ENCODE measurements at regions not wholly inside any gene's neighbourhood (a gene's known extent, or its start where the extent isn't known, plus 50 kb on each side); places are given as distances from the start of the nearest gene placed in this dataset.
A peak's percentile ranks its signal among the peaks of the same experiment; 100 is the strongest.

DNA sequence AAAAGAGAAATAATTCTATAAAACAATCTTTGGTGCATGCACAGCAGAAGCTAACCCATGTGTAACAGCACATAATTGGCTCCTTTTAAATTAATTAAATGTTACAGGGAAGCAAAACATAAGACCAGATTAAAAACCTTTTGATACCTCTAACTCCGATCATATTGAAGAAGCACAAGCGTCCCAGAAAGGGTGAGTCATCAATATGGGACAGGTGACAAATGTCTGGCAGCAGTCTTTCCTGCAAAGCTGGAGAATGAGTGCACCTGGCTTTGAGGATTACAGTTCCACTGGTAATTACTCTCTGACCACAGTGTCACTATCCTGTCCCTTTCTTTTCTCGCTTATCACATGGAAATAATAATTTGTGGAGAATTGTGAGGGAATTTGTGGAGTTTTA is 94.6 kb downstream of the FAM9B start:
- Histone ChIP-seq H3K9ac (ENCODE audit: insufficient read depth, low read length) (no peak overlapping the region), H4K20me1 (ENCODE audit: control insufficient read depth, extremely low read depth, insufficient read depth, low read length) (no peaks in the 10 kb centered on the region), H3K27ac (ENCODE audit: insufficient read depth, low read length) (no peak overlapping the region), H3K4me2 (ENCODE audit: extremely low read depth, insufficient read depth, low read length) (no peak overlapping the region), H2AFZ (ENCODE audit: low read length) (no peak overlapping the region), H3K9me3 (ENCODE audit: control insufficient read depth, insufficient read depth, low read depth, low read length) (no peaks in the 10 kb centered on the region), H3K4me3 (replicated peaks in 1 of 4; ENCODE audit: control extremely low read depth in 1 of 4, insufficient read depth in 1 of 4, low read depth in 3 of 4, low read length in 4 of 4) (no peak overlapping the region), H3K79me2 (ENCODE audit: control insufficient read depth, insufficient read depth, low read length) (no peaks in the 10 kb centered on the region), H3K36me3 (ENCODE audit: control insufficient read depth, insufficient read depth, low read length) (no peaks in the 10 kb centered on the region), H3K27me3 (ENCODE audit: control insufficient read depth, insufficient read depth, low read length) (no peaks in the 10 kb centered on the region), H3K4me1 (ENCODE audit: control insufficient read depth, extremely low read depth, insufficient read depth, low read length) (no peaks in the 10 kb centered on the region)
- TF ChIP-seq, protein P1, sequence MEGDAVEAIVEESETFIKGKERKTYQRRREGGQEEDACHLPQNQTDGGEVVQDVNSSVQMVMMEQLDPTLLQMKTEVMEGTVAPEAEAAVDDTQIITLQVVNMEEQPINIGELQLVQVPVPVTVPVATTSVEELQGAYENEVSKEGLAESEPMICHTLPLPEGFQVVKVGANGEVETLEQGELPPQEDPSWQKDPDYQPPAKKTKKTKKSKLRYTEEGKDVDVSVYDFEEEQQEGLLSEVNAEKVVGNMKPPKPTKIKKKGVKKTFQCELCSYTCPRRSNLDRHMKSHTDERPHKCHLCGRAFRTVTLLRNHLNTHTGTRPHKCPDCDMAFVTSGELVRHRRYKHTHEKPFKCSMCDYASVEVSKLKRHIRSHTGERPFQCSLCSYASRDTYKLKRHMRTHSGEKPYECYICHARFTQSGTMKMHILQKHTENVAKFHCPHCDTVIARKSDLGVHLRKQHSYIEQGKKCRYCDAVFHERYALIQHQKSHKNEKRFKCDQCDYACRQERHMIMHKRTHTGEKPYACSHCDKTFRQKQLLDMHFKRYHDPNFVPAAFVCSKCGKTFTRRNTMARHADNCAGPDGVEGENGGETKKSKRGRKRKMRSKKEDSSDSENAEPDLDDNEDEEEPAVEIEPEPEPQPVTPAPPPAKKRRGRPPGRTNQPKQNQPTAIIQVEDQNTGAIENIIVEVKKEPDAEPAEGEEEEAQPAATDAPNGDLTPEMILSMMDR (conservative IDR thresholded peaks at IDR 0.05 in 1 of 2, IDR thresholded peaks at IDR 0.05 in 1 of 2; ENCODE audit: low read depth in 1 of 2, low read length in 2 of 2) = no peak
- no peak for TF ChIP-seq EZH2 (IDR thresholded peaks at IDR 0.05; ENCODE audit: low read length, missing control alignments)
- DNase-seq (ENCODE audit: low read depth in 2 of 2) = no peak

DNA sequence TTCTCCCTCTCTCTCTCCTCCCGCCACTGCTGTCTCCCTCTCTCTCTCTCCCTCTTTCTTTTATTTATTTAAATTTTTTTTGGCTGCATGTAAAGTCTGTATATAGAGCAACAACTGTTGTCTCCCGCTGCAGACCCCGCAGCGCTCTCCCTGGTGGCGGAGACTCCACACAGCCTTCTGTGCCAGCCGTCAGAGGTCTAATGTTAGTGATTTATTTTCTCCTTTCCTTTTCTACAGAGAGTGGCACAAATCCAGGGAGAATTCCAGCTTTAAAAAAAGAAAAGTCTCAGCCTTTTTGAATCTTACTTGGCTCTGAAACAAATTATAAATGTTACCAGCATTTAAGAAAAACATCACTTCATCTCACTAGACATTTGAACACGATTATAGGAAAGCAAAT is 106.2 kb downstream of the FAM9B start:
- no peak overlapping the region for H3K27ac ChIP-seq (ENCODE audit: insufficient read depth, low read length)
- no peaks in the 10 kb centered on the region for H3K4me1 ChIP-seq (ENCODE audit: control insufficient read depth, extremely low read depth, insufficient read depth, low read length)
- no peak overlapping the region for H3K4me3 ChIP-seq (replicated peaks in 1 of 4; ENCODE audit: control extremely low read depth in 1 of 4, insufficient read depth in 1 of 4, low read depth in 3 of 4, low read length in 4 of 4)
- no peak overlapping the region for H3K4me2 ChIP-seq (ENCODE audit: extremely low read depth, insufficient read depth, low read length)
- TF ChIP-seq EZH2 (IDR thresholded peaks at IDR 0.05; ENCODE audit: low read length, missing control alignments) = no peak
- TF ChIP-seq, protein P1 (conservative IDR thresholded peaks at IDR 0.05 in 1 of 2, IDR thresholded peaks at IDR 0.05 in 1 of 2; ENCODE audit: low read depth in 1 of 2, low read length in 2 of 2) = peak in 1 of 2 donors; percentile 28
- no peaks in the 10 kb centered on the region for H3K79me2 ChIP-seq (ENCODE audit: control insufficient read depth, insufficient read depth, low read length)
- no peaks in the 10 kb centered on the region for H3K9me3 ChIP-seq (ENCODE audit: control insufficient read depth, insufficient read depth, low read depth, low read length)
- no peaks in the 10 kb centered on the region for H3K36me3 ChIP-seq (ENCODE audit: control insufficient read depth, insufficient read depth, low read length)
- no peaks in the 10 kb centered on the region for H4K20me1 ChIP-seq (ENCODE audit: control insufficient read depth, extremely low read depth, insufficient read depth, low read length)
- H3K9ac ChIP-seq (ENCODE audit: insufficient read depth, low read length) = no peak overlapping the region
- H3K27me3 ChIP-seq (ENCODE audit: control insufficient read depth, insufficient read depth, low read length) = no peaks in the 10 kb centered on the region
- peak in 1 of 2 donors; percentile 6 for DNase-seq (ENCODE audit: low read depth in 2 of 2)
- H2AFZ ChIP-seq (ENCODE audit: low read length) = no peak overlapping the region

DNA sequence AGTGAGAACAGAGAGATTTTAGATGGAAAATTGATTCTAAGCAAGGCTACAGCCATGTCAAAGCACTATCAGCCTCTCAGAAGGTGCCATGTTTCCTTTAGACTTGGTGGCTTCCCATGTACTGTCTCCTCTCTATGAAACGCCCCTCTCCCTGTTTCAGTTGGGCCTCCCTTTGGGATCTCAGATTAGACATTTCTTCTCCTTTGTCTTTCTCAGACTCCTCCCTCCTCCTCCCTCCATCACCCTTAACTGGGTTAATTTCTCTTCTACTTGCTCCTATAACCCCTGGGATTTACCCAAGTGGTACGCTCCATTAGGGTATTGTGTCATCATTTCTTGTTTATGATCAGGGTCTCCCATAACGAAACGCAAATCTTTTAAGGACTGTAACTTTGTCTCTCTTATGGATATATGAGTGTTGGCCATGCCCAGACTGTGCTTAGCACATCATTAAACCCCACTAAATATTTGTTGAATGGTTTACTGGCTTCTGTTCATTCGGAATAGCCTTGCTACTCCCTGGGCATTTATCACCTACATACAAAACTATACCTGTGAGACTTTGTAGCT is 106.8 kb downstream of the FAM9B start:
- H3K4me2 ChIP-seq (ENCODE audit: extremely low read depth, insufficient read depth, low read length) = no peak overlapping the region

More for the DNA sequence above, 106.8 kb downstream of the FAM9B start:
- no peak overlapping the region for H3K4me3 ChIP-seq (replicated peaks in 1 of 4; ENCODE audit: control extremely low read depth in 1 of 4, insufficient read depth in 1 of 4, low read depth in 3 of 4, low read length in 4 of 4)
- H3K9ac ChIP-seq (ENCODE audit: insufficient read depth, low read length) = no peak overlapping the region
- TF ChIP-seq, protein P1 (conservative IDR thresholded peaks at IDR 0.05 in 1 of 2, IDR thresholded peaks at IDR 0.05 in 1 of 2; ENCODE audit: low read depth in 1 of 2, low read length in 2 of 2) = no peak
- TF ChIP-seq EZH2 (IDR thresholded peaks at IDR 0.05; ENCODE audit: low read length, missing control alignments) = no peak
- H2AFZ ChIP-seq (ENCODE audit: low read length) = no peak overlapping the region
- H3K27me3 ChIP-seq (ENCODE audit: control insufficient read depth, insufficient read depth, low read length) = no peaks in the 10 kb centered on the region
- H3K79me2 ChIP-seq (ENCODE audit: control insufficient read depth, insufficient read depth, low read length) = no peaks in the 10 kb centered on the region
- no peaks in the 10 kb centered on the region for H3K36me3 ChIP-seq (ENCODE audit: control insufficient read depth, insufficient read depth, low read length)
- H3K9me3 ChIP-seq (ENCODE audit: control insufficient read depth, insufficient read depth, low read depth, low read length) = no peaks in the 10 kb centered on the region
- no peaks in the 10 kb centered on the region for H3K4me1 ChIP-seq (ENCODE audit: control insufficient read depth, extremely low read depth, insufficient read depth, low read length)
- H4K20me1 ChIP-seq (ENCODE audit: control insufficient read depth, extremely low read depth, insufficient read depth, low read length) = no peaks in the 10 kb centered on the region
- no peak for DNase-seq (ENCODE audit: low read depth in 2 of 2)
- H3K27ac ChIP-seq (ENCODE audit: insufficient read depth, low read length) = no peak overlapping the region

Measured in fibroblast of lung (primary cell).